Calu3 (cell line): ENCODE measurements at regions not wholly inside any gene's neighbourhood (a gene's known extent, or its start where the extent isn't known, plus 50 kb on each side); places are given as distances from the start of the nearest gene placed in this dataset.

ENCODE experiments used
- BruUV-seq: library from RNA; stranded (reverse); fragments of 400-500 nt; replicated peaks from 2 replicates; lab custom pipeline; 2021; lab: Mats Ljungman, UMichigan
- CTCF ChIA-PET: fragments of 300-600 bp; sonication (Branson Sonifier 250); formaldehyde crosslinking; loops from one replicate; lab custom pipeline; 2022; ENCODE audit warnings: antibody characterized with exemption; lab: Charles Lee
- DNase-seq: peaks from one replicate; pipeline ENCODE4 v3.0.0; 2022
- H3K27ac Mint-ChIP-seq: one replicate; pipeline ENCODE4 v1.8.0; 2022; ENCODE audit warnings: mixed read lengths; ENCODE audit not compliant: unreplicated experiment
- H3K27me3 Mint-ChIP-seq: one replicate; pipeline ENCODE4 v1.8.0; 2022; ENCODE audit warnings: mixed read lengths; ENCODE audit not compliant: unreplicated experiment
- H3K36me3 Mint-ChIP-seq: one replicate; pipeline ENCODE4 v1.8.0; 2022; ENCODE audit warnings: mild to moderate bottlenecking, moderate library complexity, mixed read lengths; ENCODE audit not compliant: insufficient read depth, unreplicated experiment
- H3K4me1 Mint-ChIP-seq: one replicate; pipeline ENCODE4 v1.8.0; 2022; ENCODE audit warnings: mild to moderate bottlenecking, low read depth, mixed read lengths; ENCODE audit not compliant: unreplicated experiment
- H3K4me3 Mint-ChIP-seq: one replicate; pipeline ENCODE4 v1.8.0; 2022; ENCODE audit warnings: mild to moderate bottlenecking, low read depth, moderate library complexity, mixed read lengths; ENCODE audit not compliant: unreplicated experiment
- H3K9me3 Mint-ChIP-seq: one replicate; pipeline ENCODE4 v1.8.0; 2022; ENCODE audit warnings: low read depth, mixed read lengths; ENCODE audit not compliant: unreplicated experiment
- intact Hi-C: fragments of 100-400 bp; cut with micrococcal nuclease; formaldehyde crosslinking; loops from one replicate; pipeline ENCODE4 v1.10.0; 2022; ENCODE audit not compliant: unreplicated experiment
- TF ChIP-seq, protein P1 (sequence below): fragments of 200-600 bp; IDR thresholded peaks from one replicate; pipeline ENCODE4 v1.8.0; 2022; ENCODE audit warnings: antibody characterized with exemption; ENCODE audit not compliant: unreplicated experiment

GRCh38 chr7:10079572-10079971, 894.1 kb upstream of the PHF14 start:
- CTCF ChIA-PET = no interaction called here
- BruUV-seq = no TSS peak
- no peak overlapping the region for H3K27ac Mint-ChIP-seq

DNA sequence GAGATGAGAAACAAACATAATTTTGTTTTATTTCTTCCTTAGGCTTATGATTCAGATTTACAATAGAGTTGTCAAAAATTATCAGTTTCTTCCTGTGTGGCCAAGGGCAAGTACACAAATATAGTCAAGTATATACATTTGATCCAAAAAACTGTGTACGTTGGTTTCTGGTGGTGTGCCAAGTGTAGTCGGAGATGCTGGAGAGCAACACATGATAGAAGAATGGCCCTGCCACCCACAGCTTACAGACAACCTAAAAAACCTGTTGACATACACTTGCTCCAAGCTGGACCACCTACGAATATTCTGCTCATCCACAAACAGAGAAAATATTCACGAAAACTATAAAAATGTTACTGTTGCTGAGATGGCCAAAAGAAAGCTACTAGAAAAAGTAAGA, 890.8 kb upstream of the PHF14 start:
- H3K27me3 Mint-ChIP-seq = no peaks in the 10 kb centered on the region
- DNase-seq = no peak
- intact Hi-C loops = no loop called here
- no peaks in the 10 kb centered on the region for H3K4me1 Mint-ChIP-seq
- no TSS peak for BruUV-seq
- H3K27ac Mint-ChIP-seq = no peak overlapping the region
- TF ChIP-seq, protein P1, sequence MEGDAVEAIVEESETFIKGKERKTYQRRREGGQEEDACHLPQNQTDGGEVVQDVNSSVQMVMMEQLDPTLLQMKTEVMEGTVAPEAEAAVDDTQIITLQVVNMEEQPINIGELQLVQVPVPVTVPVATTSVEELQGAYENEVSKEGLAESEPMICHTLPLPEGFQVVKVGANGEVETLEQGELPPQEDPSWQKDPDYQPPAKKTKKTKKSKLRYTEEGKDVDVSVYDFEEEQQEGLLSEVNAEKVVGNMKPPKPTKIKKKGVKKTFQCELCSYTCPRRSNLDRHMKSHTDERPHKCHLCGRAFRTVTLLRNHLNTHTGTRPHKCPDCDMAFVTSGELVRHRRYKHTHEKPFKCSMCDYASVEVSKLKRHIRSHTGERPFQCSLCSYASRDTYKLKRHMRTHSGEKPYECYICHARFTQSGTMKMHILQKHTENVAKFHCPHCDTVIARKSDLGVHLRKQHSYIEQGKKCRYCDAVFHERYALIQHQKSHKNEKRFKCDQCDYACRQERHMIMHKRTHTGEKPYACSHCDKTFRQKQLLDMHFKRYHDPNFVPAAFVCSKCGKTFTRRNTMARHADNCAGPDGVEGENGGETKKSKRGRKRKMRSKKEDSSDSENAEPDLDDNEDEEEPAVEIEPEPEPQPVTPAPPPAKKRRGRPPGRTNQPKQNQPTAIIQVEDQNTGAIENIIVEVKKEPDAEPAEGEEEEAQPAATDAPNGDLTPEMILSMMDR = no peak
- H3K9me3 Mint-ChIP-seq = no peaks in the 10 kb centered on the region
- no peaks in the 10 kb centered on the region for H3K36me3 Mint-ChIP-seq
- CTCF ChIA-PET = no interaction called here
- H3K4me3 Mint-ChIP-seq = no peak overlapping the region

More at GRCh38 chr7:10079572-10079971, 894.1 kb upstream of the PHF14 start:
- TF ChIP-seq, protein P1 = no peak
- DNase-seq = no peak
- intact Hi-C loops = no loop called here
- no peaks in the 10 kb centered on the region for H3K27me3 Mint-ChIP-seq
- no peaks in the 10 kb centered on the region for H3K4me1 Mint-ChIP-seq
- H3K9me3 Mint-ChIP-seq = no peaks in the 10 kb centered on the region
- no peak overlapping the region for H3K4me3 Mint-ChIP-seq
- no peaks in the 10 kb centered on the region for H3K36me3 Mint-ChIP-seq

DNA sequence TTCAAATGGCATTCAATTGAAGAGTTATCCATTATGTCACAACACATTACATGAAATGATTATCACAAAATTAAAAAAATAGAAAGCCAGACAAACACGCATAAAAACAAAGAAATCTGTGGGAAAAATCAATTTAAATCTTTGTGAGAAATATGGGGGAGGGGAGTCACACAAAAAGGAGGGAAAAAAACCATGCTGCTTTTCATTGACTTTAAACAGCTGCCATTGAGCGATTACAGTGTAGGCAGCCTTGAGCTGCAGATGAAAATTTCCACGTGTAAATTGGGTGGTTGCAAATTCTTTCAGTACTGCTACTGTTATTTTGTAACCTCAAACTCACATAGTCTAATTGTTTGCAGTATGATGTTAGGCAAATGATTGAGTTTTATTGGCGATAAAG, 889.9 kb upstream of the PHF14 start:
- TF ChIP-seq, protein P1 = no peak
- H3K9me3 Mint-ChIP-seq = no peaks in the 10 kb centered on the region
- H3K4me3 Mint-ChIP-seq = no peak overlapping the region
- no peaks in the 10 kb centered on the region for H3K27me3 Mint-ChIP-seq
- no peak for DNase-seq
- H3K27ac Mint-ChIP-seq = no peak overlapping the region
- no peaks in the 10 kb centered on the region for H3K36me3 Mint-ChIP-seq
- intact Hi-C loops = no loop called here
- CTCF ChIA-PET = no interaction called here
- no TSS peak for BruUV-seq
- no peaks in the 10 kb centered on the region for H3K4me1 Mint-ChIP-seq

- CTCF ChIA-PET = no interaction called here
- intact Hi-C loops = no loop called here
- no peaks in the 10 kb centered on the region for H3K4me1 Mint-ChIP-seq
- no peak overlapping the region for H3K27ac Mint-ChIP-seq
- no peaks in the 10 kb centered on the region for H3K36me3 Mint-ChIP-seq
- H3K4me3 Mint-ChIP-seq = no peak overlapping the region
- TF ChIP-seq, protein P1 = no peak
- H3K27me3 Mint-ChIP-seq = no peaks in the 10 kb centered on the region
- DNase-seq = no peak
- BruUV-seq = no TSS peak
- no peaks in the 10 kb centered on the region for H3K9me3 Mint-ChIP-seq
These were observed 888.4 kb upstream of the PHF14 start for GRCh38 chr7:10085231-10085630.

GRCh38 chr7:10100572-10100971, 873.1 kb upstream of the PHF14 start:
- BruUV-seq = no TSS peak
- CTCF ChIA-PET = no interaction called here
- H3K27ac Mint-ChIP-seq = no peak overlapping the region
- H3K9me3 Mint-ChIP-seq = peaks cover 4% of the 10 kb centered on the region
- TF ChIP-seq, protein P1 = no peak
- intact Hi-C loops = no loop called here
- H3K4me3 Mint-ChIP-seq = no peak overlapping the region
- no peaks in the 10 kb centered on the region for H3K36me3 Mint-ChIP-seq
- H3K27me3 Mint-ChIP-seq = no peaks in the 10 kb centered on the region
- H3K4me1 Mint-ChIP-seq = peaks cover 9% of the 10 kb centered on the region
- DNase-seq = no peak
